ENCODE measurements at regions not wholly inside any gene's neighbourhood (a gene's known extent, or its start where the extent isn't known, plus 50 kb on each side); places are given as distances from the start of the nearest gene placed in this dataset.
"Not testable (repeated sequence)": the region's sequence is repeated elsewhere in the genome, so short reads cannot be mapped to it uniquely, and the experiment has no call there.

- intact Hi-C loops (cut with DNase I) = no loop called here
- ATAC-seq (no peak), DNase-seq (no peak)
- Histone ChIP-seq H3K9me3 (no peaks in the 10 kb centered on the region), H3K36me3 (no peaks in the 10 kb centered on the region), H3K4me3 (no peak overlapping the region), H3K27me3 (peaks cover 0 to 54% (median 16%) of the 10 kb centered on the region in 7 donors), H3K27ac (no peak overlapping the region), H3K4me1 (peaks cover 0 to 8% (median 0%) of the 10 kb centered on the region in 9 donors)
- 44 to 53% methylated on average over 4 of the region's 4 CpGs for WGBS, 2 donors
- TF ChIP-seq CTCF (IDR thresholded peaks at IDR 0.05) = no peak
Measured at GRCh38 chr2:234172532-234172931, 122.0 kb downstream of the SPP2 start.

GRCh38 chr2:234172066-234172465, 121.6 kb downstream of the SPP2 start:
- H3K27me3 ChIP-seq = peaks cover 0 to 51% (median 16%) of the 10 kb centered on the region in 7 donors
- no peaks in the 10 kb centered on the region for H3K36me3 ChIP-seq
- DNase-seq (no peak), ATAC-seq (peak in 1 of 8 donors; percentile 60)
- intact Hi-C loops (cut with DNase I) = no loop called here
- TF ChIP-seq CTCF (IDR thresholded peaks at IDR 0.05) = no peak
- WGBS, 2 donors = 31 to 33% methylated on average over 10 of the region's 10 CpGs
- H3K4me3 ChIP-seq = no peak overlapping the region
- H3K27ac ChIP-seq = no peak overlapping the region
- no peaks in the 10 kb centered on the region for H3K9me3 ChIP-seq
- peaks cover 0 to 8% (median 0%) of the 10 kb centered on the region in 9 donors for H3K4me1 ChIP-seq

GRCh38 chr2:234171666-234172065, 121.2 kb downstream of the SPP2 start:
- Histone ChIP-seq H3K4me3 (no peak overlapping the region), H3K27ac (no peak overlapping the region), H3K36me3 (no peaks in the 10 kb centered on the region), H3K4me1 (peaks cover 0 to 8% (median 0%) of the 10 kb centered on the region in 9 donors), H3K27me3 (peaks cover 0 to 47% (median 13%) of the 10 kb centered on the region in 7 donors), H3K9me3 (no peaks in the 10 kb centered on the region)
- WGBS, 2 donors = 83% methylated on average over 14 of the region's 14 CpGs
- DNase-seq (no peak), ATAC-seq (no peak)
- intact Hi-C loops (cut with DNase I) = no loop called here
- TF ChIP-seq CTCF (IDR thresholded peaks at IDR 0.05) = no peak

- TF ChIP-seq CTCF (IDR thresholded peaks at IDR 0.05) = no peak
- no peak for DNase-seq
- WGBS, 2 donors = 78 to 91% methylated on average over 1 of the region's 1 CpG
- Histone ChIP-seq H3K27ac (no peak overlapping the region), H3K4me3 (no peak overlapping the region), H3K9me3 (no peaks in the 10 kb centered on the region), H3K36me3 (no peaks in the 10 kb centered on the region), H3K27me3 (peaks cover 0 to 37% (median 9%) of the 10 kb centered on the region in 7 donors), H3K4me1 (peaks cover 0 to 8% (median 0%) of the 10 kb centered on the region in 9 donors)
- intact Hi-C loops (cut with DNase I) = no loop called here
- no peak for ATAC-seq
Measured at GRCh38 chr2:234169674-234170073, 119.2 kb downstream of the SPP2 start.

GRCh38 chr2:234168605-234169570, 118.4 kb downstream of the SPP2 start:
- ATAC-seq; intact Hi-C loops (cut with DNase I): not testable (repeated sequence)
- 45 to 48% methylated on average over 8 of the region's 8 CpGs for WGBS, 2 donors

More at GRCh38 chr2:234168605-234169570, 118.4 kb downstream of the SPP2 start:
- H3K27me3 ChIP-seq = peaks cover 0 to 29% (median 7%) of the 10 kb centered on the region in 7 donors
- not testable (repeated sequence) for DNase-seq, H3K9me3 ChIP-seq, H3K27ac ChIP-seq, H3K4me1 ChIP-seq, H3K4me3 ChIP-seq, H3K36me3 ChIP-seq

All from heart right ventricle (tissue), 16 donors.